HCT116 (cell line): ENCODE measurements at regions not wholly inside any gene's neighbourhood (a gene's known extent, or its start where the extent isn't known, plus 50 kb on each side); places are given as distances from the start of the nearest gene placed in this dataset.

Source experiments
- ATAC-seq: fragments of 200-7000 bp; cut with Tn5 transposase; 2 replicates; pipeline ENCODE4 v1.9.1; 2020; ENCODE audit warnings: mild to moderate bottlenecking, moderate library complexity
- BruUV-seq: library from RNA; stranded (reverse); fragments of 400-500 nt; replicated peaks from 2 replicates; lab custom pipeline; 2021; lab: Mats Ljungman, UMichigan
- CTCF ChIA-PET: fragments of 300-600 bp; sonication (Branson Sonifier 250); formaldehyde crosslinking; loops from one replicate; lab custom pipeline; 2021; ENCODE audit warnings: antibody characterized with exemption; lab: Charles Lee
- POLR2A ChIA-PET: fragments of 300-600, 350-600 bp; sonication (Branson Sonifier 250); formaldehyde crosslinking; loops from one replicate; lab custom pipeline; 2021; ENCODE audit warnings: antibody characterized with exemption; lab: Charles Lee
- RAD21 ChIA-PET, 2 experiments: fragments of 300-600 bp; sonication (Branson Sonifier 250); formaldehyde crosslinking; loops; one replicate each; lab custom pipeline; 2023; ENCODE audit warnings: low total read pairs in 2 of 2; ENCODE audit not compliant: uncharacterized antibody in 2 of 2, unreplicated experiment in 2 of 2, low non-redundant PET in 1 of 2; lab: Charles Lee
- DNase-seq: peaks from one replicate; pipeline ENCODE4 v3.0.0-alpha.2; 2010; ENCODE audit warnings: low read depth, low spot score
- H2AFZ ChIP-seq: fragments of 200-600 bp; shearing (Covaris generic), sonication (generic); 2 replicates; pipeline ENCODE4 v1.6.1; 2017; ENCODE audit warnings: low read depth, mixed run types, mixed read lengths, antibody characterized with exemption, low read length; ENCODE audit not compliant: poor library complexity, severe bottlenecking
- H3K27ac ChIP-seq: 2 replicates; pipeline ENCODE4 v1.5.1; 2012; ENCODE audit warnings: low read depth, low read length
- H3K27me3 ChIP-seq: fragments of 200-600 bp; sonication (generic); 2 replicates; pipeline ENCODE4 v1.6.1; 2016; ENCODE audit warnings: mixed run types, low read length, mixed read lengths; ENCODE audit not compliant: insufficient read depth
- H3K36me3 ChIP-seq, 2 experiments: fragments of 200-500 bp in 1 of 2; fragments of 200-600 bp in 1 of 2; sonication (Bioruptor generic) in 1 of 2; sonication (generic) in 1 of 2; 2 replicates each; pipeline versions ENCODE4 v1.5.1 to v1.6.1; 2014 to 2016; ENCODE audit warnings: low read length in 2 of 2, inconsistent platforms in 1 of 2, mixed read lengths in 1 of 2, mixed run types in 1 of 2; ENCODE audit not compliant: insufficient read depth in 2 of 2, control insufficient read depth in 1 of 2
- H3K4me1 ChIP-seq, 2 experiments: fragments of 200-600 bp in 1 of 2; sonication (generic) in 1 of 2; 2 replicates each; pipeline versions ENCODE4 v1.5.1 to v1.6.1; 2012 to 2017; ENCODE audit warnings: low read length in 2 of 2, inconsistent platforms in 1 of 2, mild to moderate bottlenecking in 1 of 2, mixed read lengths in 1 of 2, mixed run types in 1 of 2, moderate library complexity in 1 of 2; ENCODE audit not compliant: insufficient read depth in 2 of 2, control insufficient read depth in 1 of 2
- H3K4me2 ChIP-seq: fragments of 200-600 bp; sonication (generic); 2 replicates; pipeline ENCODE4 v1.6.1; 2017; ENCODE audit warnings: mixed run types, low read length, mixed read lengths
- H3K4me3 ChIP-seq, 2 experiments: fragments of 200-600 bp in 1 of 2; sonication (generic) in 1 of 2; replicated peaks in 1 of 2; 2 replicates each; pipeline ENCODE4 v1.5.1; 2011 to 2016; ENCODE audit warnings: low read length in 2 of 2, control low read depth in 1 of 2, low read depth in 1 of 2, mild to moderate bottlenecking in 1 of 2, mixed read lengths in 1 of 2, mixed run types in 1 of 2
- H3K79me2 ChIP-seq: fragments of 200-600 bp; sonication (generic); 2 replicates; pipeline ENCODE4 v1.6.1; 2017; ENCODE audit warnings: mild to moderate bottlenecking, mixed run types, low read length, moderate library complexity, mixed read lengths; ENCODE audit not compliant: insufficient read depth
- H3K9ac ChIP-seq: fragments of 200-600 bp; sonication (generic); 2 replicates; pipeline ENCODE4 v1.6.1; 2016; ENCODE audit warnings: low read length, mixed read lengths
- H3K9me2 ChIP-seq: fragments of 200-600 bp; sonication (generic), shearing (Covaris generic); 2 replicates; pipeline ENCODE4 v1.6.1; 2017; ENCODE audit warnings: mixed run types, mild to moderate bottlenecking, moderate library complexity; ENCODE audit not compliant: insufficient read depth
- H3K9me3 ChIP-seq, 2 experiments: fragments of 200-500 bp in 1 of 2; fragments of 200-600 bp in 1 of 2; sonication (Bioruptor generic) in 1 of 2; sonication (generic) in 1 of 2; 2 replicates each; pipeline ENCODE4 v1.6.1; 2014 to 2017; ENCODE audit warnings: low read length in 2 of 2, mixed read lengths in 2 of 2, inconsistent platforms in 1 of 2, low read depth in 1 of 2, mild to moderate bottlenecking in 1 of 2, mixed run types in 1 of 2, moderate library complexity in 1 of 2; ENCODE audit not compliant: control insufficient read depth in 1 of 2, insufficient read depth in 1 of 2
- H4K20me1 ChIP-seq: fragments of 200-600 bp; sonication (generic), shearing (Covaris generic); 2 replicates; pipeline ENCODE4 v1.6.1; 2017; ENCODE audit warnings: mixed run types, mild to moderate bottlenecking, moderate library complexity; ENCODE audit not compliant: insufficient read depth
- ELF1 ChIP-seq: IDR thresholded peaks from 2 replicates; pipeline ENCODE4 v1.6.1; 2012; ENCODE audit warnings: low read depth, borderline replicate concordance
- RAD21 ChIP-seq: IDR thresholded peaks from 2 replicates; pipeline ENCODE4 v1.6.1; 2012; ENCODE audit warnings: low read depth, mild to moderate bottlenecking
- SIN3A ChIP-seq: IDR thresholded peaks from 2 replicates; pipeline ENCODE4 v1.6.1; 2012; ENCODE audit warnings: low read depth
- SRF ChIP-seq: IDR thresholded peaks from 2 replicates; pipeline ENCODE4 v1.6.1; 2012; ENCODE audit warnings: low read depth
- ZFX ChIP-seq: fragments of 450-650 bp; IDR thresholded peaks from 2 replicates; pipeline ENCODE4 v1.6.1; 2017
- ZNF274 ChIP-seq: fragments of 200-500 bp; sonication (Bioruptor generic); IDR thresholded peaks from 2 replicates; pipeline ENCODE4 v1.6.1; 2014; ENCODE audit warnings: mild to moderate bottlenecking, low read depth, low read length, inconsistent platforms
- intact Hi-C: fragments of 100-400 bp; cut with micrococcal nuclease; formaldehyde crosslinking; loops from 2 replicates; pipeline ENCODE4 v1.10.0; 2022
- TF ChIP-seq, protein P1 (sequence below): IDR thresholded peaks from 2 replicates; pipeline ENCODE4 v1.6.1; 2012
- TF ChIP-seq, protein P2 (sequence below): IDR thresholded peaks from 2 replicates; pipeline ENCODE4 v1.6.1; 2012; ENCODE audit warnings: low read depth

DNA sequence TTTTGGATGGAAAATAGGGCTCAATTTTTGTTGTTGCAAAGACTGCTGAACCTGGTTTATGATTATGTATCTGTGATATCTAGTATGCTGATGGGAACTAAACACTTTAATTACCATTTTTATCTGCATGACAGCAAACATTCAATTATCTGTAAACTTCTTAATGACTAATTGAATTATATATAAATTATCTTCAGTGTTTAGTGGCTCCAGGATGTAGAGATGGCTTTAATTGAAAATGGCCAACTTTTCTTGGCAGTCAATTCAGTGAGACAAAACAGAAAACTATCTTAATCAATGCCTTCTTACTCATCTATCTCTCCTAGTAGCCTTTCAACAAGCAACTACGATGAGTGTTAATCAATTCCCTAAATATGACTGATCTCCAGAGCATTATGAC lies 591.3 kb downstream of the HACE1 start:
- Histone ChIP-seq H4K20me1 (no peaks in the 10 kb centered on the region), H3K27ac (no peak overlapping the region), H3K9ac (no peak overlapping the region), H2AFZ (no peak overlapping the region), H3K4me2 (no peak overlapping the region), H3K27me3 (no peaks in the 10 kb centered on the region), H3K79me2 (no peaks in the 10 kb centered on the region), H3K36me3 (no peaks in the 10 kb centered on the region), H3K4me3 (no peak overlapping the region), H3K4me1 (no peaks in the 10 kb centered on the region), H3K9me2 (no peaks in the 10 kb centered on the region), H3K9me3 (no peaks in the 10 kb centered on the region)
- intact Hi-C loops = no loop called here
- no peak for TF ChIP-seq ZNF274
- TF ChIP-seq, protein P1, sequence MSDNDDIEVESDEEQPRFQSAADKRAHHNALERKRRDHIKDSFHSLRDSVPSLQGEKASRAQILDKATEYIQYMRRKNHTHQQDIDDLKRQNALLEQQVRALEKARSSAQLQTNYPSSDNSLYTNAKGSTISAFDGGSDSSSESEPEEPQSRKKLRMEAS = no peak
- no peak for TF ChIP-seq ZFX
- no peak for TF ChIP-seq ELF1
- no peak for TF ChIP-seq RAD21
- TF ChIP-seq SIN3A = no peak
- TF ChIP-seq SRF = no peak
- TF ChIP-seq, protein P2, sequence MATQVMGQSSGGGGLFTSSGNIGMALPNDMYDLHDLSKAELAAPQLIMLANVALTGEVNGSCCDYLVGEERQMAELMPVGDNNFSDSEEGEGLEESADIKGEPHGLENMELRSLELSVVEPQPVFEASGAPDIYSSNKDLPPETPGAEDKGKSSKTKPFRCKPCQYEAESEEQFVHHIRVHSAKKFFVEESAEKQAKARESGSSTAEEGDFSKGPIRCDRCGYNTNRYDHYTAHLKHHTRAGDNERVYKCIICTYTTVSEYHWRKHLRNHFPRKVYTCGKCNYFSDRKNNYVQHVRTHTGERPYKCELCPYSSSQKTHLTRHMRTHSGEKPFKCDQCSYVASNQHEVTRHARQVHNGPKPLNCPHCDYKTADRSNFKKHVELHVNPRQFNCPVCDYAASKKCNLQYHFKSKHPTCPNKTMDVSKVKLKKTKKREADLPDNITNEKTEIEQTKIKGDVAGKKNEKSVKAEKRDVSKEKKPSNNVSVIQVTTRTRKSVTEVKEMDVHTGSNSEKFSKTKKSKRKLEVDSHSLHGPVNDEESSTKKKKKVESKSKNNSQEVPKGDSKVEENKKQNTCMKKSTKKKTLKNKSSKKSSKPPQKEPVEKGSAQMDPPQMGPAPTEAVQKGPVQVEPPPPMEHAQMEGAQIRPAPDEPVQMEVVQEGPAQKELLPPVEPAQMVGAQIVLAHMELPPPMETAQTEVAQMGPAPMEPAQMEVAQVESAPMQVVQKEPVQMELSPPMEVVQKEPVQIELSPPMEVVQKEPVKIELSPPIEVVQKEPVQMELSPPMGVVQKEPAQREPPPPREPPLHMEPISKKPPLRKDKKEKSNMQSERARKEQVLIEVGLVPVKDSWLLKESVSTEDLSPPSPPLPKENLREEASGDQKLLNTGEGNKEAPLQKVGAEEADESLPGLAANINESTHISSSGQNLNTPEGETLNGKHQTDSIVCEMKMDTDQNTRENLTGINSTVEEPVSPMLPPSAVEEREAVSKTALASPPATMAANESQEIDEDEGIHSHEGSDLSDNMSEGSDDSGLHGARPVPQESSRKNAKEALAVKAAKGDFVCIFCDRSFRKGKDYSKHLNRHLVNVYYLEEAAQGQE = no peak
- DNase-seq (no peak), ATAC-seq (no peak)
- BruUV-seq = no TSS peak
- ChIA-PET POLR2A (no interaction called here), RAD21 (no interaction called here), CTCF (no interaction called here)
